ENCODE measurements at regions not wholly inside any gene's neighbourhood (a gene's known extent, or its start where the extent isn't known, plus 50 kb on each side); places are given as distances from the start of the nearest gene placed in this dataset.

- TF ChIP-seq POLR2A (IDR thresholded peaks at IDR 0.05) = no peak
- TF ChIP-seq CTCF (IDR thresholded peaks at IDR 0.05) = no peak
- Histone ChIP-seq H3K9me3 (no peaks in the 10 kb centered on the region), H3K36me3 (no peaks in the 10 kb centered on the region), H3K4me3 (no peak overlapping the region), H3K27ac (no peak overlapping the region), H3K27me3 (no peaks in the 10 kb centered on the region), H3K4me1 (no peaks in the 10 kb centered on the region)
- DNase-seq = no peak
- intact Hi-C loops (cut with DNase I) = no loop called here
- no peak for ATAC-seq
- 51% methylated on average over 2 of the region's 2 CpGs for WGBS (ENCODE audit: insufficient coverage, low coverage, low lambda C conversion rate, missing lambda C conversion rate)
Observed at GRCh38 chr15:23835953-23836352, 148.8 kb upstream of the NDN start.

- intact Hi-C loops (cut with DNase I) = no loop called here
- Histone ChIP-seq H3K36me3 (no peaks in the 10 kb centered on the region), H3K4me1 (no peaks in the 10 kb centered on the region), H3K27me3 (no peaks in the 10 kb centered on the region), H3K9me3 (no peaks in the 10 kb centered on the region), H3K4me3 (no peak overlapping the region), H3K27ac (no peak overlapping the region)
- no peak for TF ChIP-seq POLR2A (IDR thresholded peaks at IDR 0.05)
- no peak for TF ChIP-seq CTCF (IDR thresholded peaks at IDR 0.05)
- DNase-seq (no peak), ATAC-seq (no peak)
- 34% methylated on average over 6 of the region's 6 CpGs for WGBS (ENCODE audit: insufficient coverage, low coverage, low lambda C conversion rate, missing lambda C conversion rate)
Observed at GRCh38 chr15:23839893-23840474, 152.9 kb upstream of the NDN start.

- no peaks in the 10 kb centered on the region for H3K9me3 ChIP-seq
- no peaks in the 10 kb centered on the region for H3K4me1 ChIP-seq
- DNase-seq = no peak
- intact Hi-C loops (cut with DNase I) = no loop called here
- H3K27ac ChIP-seq = no peak overlapping the region
- TF ChIP-seq POLR2A (IDR thresholded peaks at IDR 0.05) (no peak), CTCF (IDR thresholded peaks at IDR 0.05) (no peak)
- H3K27me3 ChIP-seq = no peaks in the 10 kb centered on the region
- no peak overlapping the region for H3K4me3 ChIP-seq
- ATAC-seq = no peak
- WGBS (ENCODE audit: insufficient coverage, low coverage, low lambda C conversion rate, missing lambda C conversion rate) = 21% methylated on average over 3 of the region's 3 CpGs
- H3K36me3 ChIP-seq = no peaks in the 10 kb centered on the region
Observed at GRCh38 chr15:23846218-23846617, 159.1 kb upstream of the NDN start.

GRCh38 chr15:23850666-23851065, 163.6 kb upstream of the NDN start:
- no peak for DNase-seq
- no peaks in the 10 kb centered on the region for H3K27me3 ChIP-seq
- TF ChIP-seq CTCF (IDR thresholded peaks at IDR 0.05) (no peak), POLR2A (IDR thresholded peaks at IDR 0.05) (no peak)
- H3K9me3 ChIP-seq = no peaks in the 10 kb centered on the region
- WGBS (ENCODE audit: insufficient coverage, low coverage, low lambda C conversion rate, missing lambda C conversion rate) = 49% methylated on average over 6 of the region's 6 CpGs
- H3K4me1 ChIP-seq = no peaks in the 10 kb centered on the region
- H3K4me3 ChIP-seq = no peak overlapping the region
- intact Hi-C loops (cut with DNase I) = no loop called here
- ATAC-seq = no peak
- H3K27ac ChIP-seq = no peak overlapping the region
- no peaks in the 10 kb centered on the region for H3K36me3 ChIP-seq

GRCh38 chr15:23851921-23852320, 164.8 kb upstream of the NDN start:
- H3K27ac ChIP-seq = no peak overlapping the region
- DNase-seq (no peak), ATAC-seq (no peak)
- H3K4me1 ChIP-seq = no peaks in the 10 kb centered on the region
- 20% methylated on average over 2 of the region's 2 CpGs for WGBS (ENCODE audit: insufficient coverage, low coverage, low lambda C conversion rate, missing lambda C conversion rate)
- no peak overlapping the region for H3K4me3 ChIP-seq
- H3K9me3 ChIP-seq = no peaks in the 10 kb centered on the region
- no peak for TF ChIP-seq POLR2A (IDR thresholded peaks at IDR 0.05)
- TF ChIP-seq CTCF (IDR thresholded peaks at IDR 0.05) = no peak
- no peaks in the 10 kb centered on the region for H3K27me3 ChIP-seq
- intact Hi-C loops (cut with DNase I) = no loop called here
- no peaks in the 10 kb centered on the region for H3K36me3 ChIP-seq

All from right lobe of liver (tissue), 6 donors.